Loucy (cell line): ENCODE measurements at regions not wholly inside any gene's neighbourhood (a gene's known extent, or its start where the extent isn't known, plus 50 kb on each side); places are given as distances from the start of the nearest gene placed in this dataset.

Experiments
- H2AFZ ChIP-seq: fragments of 200-600 bp; sonication (generic); 2 replicates; pipeline ENCODE4 v1.6.0; 2016; ENCODE audit warnings: antibody characterized with exemption, mild to moderate bottlenecking, low read length, moderate library complexity
- H3F3A ChIP-seq: fragments of 200-600 bp; 2 replicates; pipeline ENCODE4 v1.6.0; 2016; ENCODE audit warnings: antibody characterized with exemption, low read depth, mild to moderate bottlenecking
- H3K27me3 ChIP-seq: fragments of 200-600 bp; sonication (generic); 2 replicates; pipeline ENCODE4 v1.6.1; 2014; ENCODE audit warnings: low read length, mild to moderate bottlenecking; ENCODE audit not compliant: insufficient read depth, poor library complexity, severe bottlenecking
- H3K36me3 ChIP-seq: fragments of 200-600 bp; sonication (generic); 2 replicates; pipeline ENCODE4 v1.6.1; 2016; ENCODE audit warnings: low read length; ENCODE audit not compliant: insufficient read depth
- H3K4me1 ChIP-seq: fragments of 200-600 bp; sonication (generic); 2 replicates; pipeline ENCODE4 v1.5.1; 2014; ENCODE audit warnings: low read length, mild to moderate bottlenecking; ENCODE audit not compliant: insufficient read depth, poor library complexity, severe bottlenecking
- H3K4me2 ChIP-seq: fragments of 200-600 bp; sonication (generic); 2 replicates; pipeline ENCODE4 v1.6.0; 2014; ENCODE audit warnings: antibody characterized with exemption, low read length, low read depth, mild to moderate bottlenecking; ENCODE audit not compliant: poor library complexity, severe bottlenecking
- H3K4me3 ChIP-seq: fragments of 200-600 bp; sonication (generic); 2 replicates; pipeline ENCODE4 v1.5.1; 2014; ENCODE audit warnings: low read length, mild to moderate bottlenecking, mixed read lengths; ENCODE audit not compliant: poor library complexity, severe bottlenecking
- H3K79me2 ChIP-seq: fragments of 200-600 bp; sonication (generic); 2 replicates; pipeline ENCODE4 v1.6.1; 2014; ENCODE audit warnings: low read length; ENCODE audit not compliant: insufficient read depth
- H3K9ac ChIP-seq: fragments of 200-600 bp; sonication (generic); 2 replicates; pipeline ENCODE4 v1.6.0; 2014; ENCODE audit warnings: mild to moderate bottlenecking, low read depth, low read length, moderate library complexity; ENCODE audit not compliant: poor library complexity, severe bottlenecking
- H3K9me2 ChIP-seq: fragments of 200-600 bp; sonication (generic); replicated peaks from 2 replicates; pipeline ENCODE4 v1.6.1; 2016; ENCODE audit warnings: low read depth, low read length, mixed read lengths
- H3K9me3 ChIP-seq: fragments of 200-600 bp; sonication (generic); 2 replicates; pipeline ENCODE4 v1.6.1; 2014; ENCODE audit warnings: mild to moderate bottlenecking, antibody characterized with exemption, low read length, low read depth; ENCODE audit not compliant: insufficient read depth
- H4K20me1 ChIP-seq: fragments of 200-600 bp; sonication (generic); 2 replicates; pipeline ENCODE4 v1.6.0; 2014; ENCODE audit warnings: antibody characterized with exemption, low read length, mild to moderate bottlenecking; ENCODE audit not compliant: insufficient read depth, poor library complexity, severe bottlenecking
- EZH2phosphoT487 ChIP-seq: fragments of 200-600 bp; IDR thresholded peaks from 2 replicates; pipeline ENCODE4 v1.6.1; 2018; ENCODE audit warnings: antibody characterized with exemption, mild to moderate bottlenecking, moderate library complexity, borderline replicate concordance
- TF ChIP-seq, protein P1 (sequence below): fragments of 200-600 bp; sonication (generic); conservative IDR thresholded peaks from 2 replicates; pipeline ENCODE4 v1.5.1; 2014; ENCODE audit warnings: mild to moderate bottlenecking, antibody characterized with exemption, low read length

- no peak overlapping the region for H3K9ac ChIP-seq
- H3K4me2 ChIP-seq, result no peak overlapping the region
- H3K9me2 ChIP-seq, result no peaks in the 10 kb centered on the region
- H3K27me3 ChIP-seq, result no peaks in the 10 kb centered on the region
- no peak overlapping the region for H3K4me3 ChIP-seq
- no peaks in the 10 kb centered on the region for H3F3A ChIP-seq
- no peaks in the 10 kb centered on the region for H3K79me2 ChIP-seq
- no peaks in the 10 kb centered on the region for H4K20me1 ChIP-seq
- TF ChIP-seq, protein P1, sequence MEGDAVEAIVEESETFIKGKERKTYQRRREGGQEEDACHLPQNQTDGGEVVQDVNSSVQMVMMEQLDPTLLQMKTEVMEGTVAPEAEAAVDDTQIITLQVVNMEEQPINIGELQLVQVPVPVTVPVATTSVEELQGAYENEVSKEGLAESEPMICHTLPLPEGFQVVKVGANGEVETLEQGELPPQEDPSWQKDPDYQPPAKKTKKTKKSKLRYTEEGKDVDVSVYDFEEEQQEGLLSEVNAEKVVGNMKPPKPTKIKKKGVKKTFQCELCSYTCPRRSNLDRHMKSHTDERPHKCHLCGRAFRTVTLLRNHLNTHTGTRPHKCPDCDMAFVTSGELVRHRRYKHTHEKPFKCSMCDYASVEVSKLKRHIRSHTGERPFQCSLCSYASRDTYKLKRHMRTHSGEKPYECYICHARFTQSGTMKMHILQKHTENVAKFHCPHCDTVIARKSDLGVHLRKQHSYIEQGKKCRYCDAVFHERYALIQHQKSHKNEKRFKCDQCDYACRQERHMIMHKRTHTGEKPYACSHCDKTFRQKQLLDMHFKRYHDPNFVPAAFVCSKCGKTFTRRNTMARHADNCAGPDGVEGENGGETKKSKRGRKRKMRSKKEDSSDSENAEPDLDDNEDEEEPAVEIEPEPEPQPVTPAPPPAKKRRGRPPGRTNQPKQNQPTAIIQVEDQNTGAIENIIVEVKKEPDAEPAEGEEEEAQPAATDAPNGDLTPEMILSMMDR, result no peak
- TF ChIP-seq EZH2phosphoT487, result no peak
- H3K36me3 ChIP-seq, result no peaks in the 10 kb centered on the region
- H2AFZ ChIP-seq, result no peak overlapping the region
- no peaks in the 10 kb centered on the region; the same call in 1 of the 2 replicates for H3K9me3 ChIP-seq
- H3K4me1 ChIP-seq, result no peaks in the 10 kb centered on the region
These were observed 627.6 kb downstream of the NPHP4 start for GRCh38 chr1:5364591-5364990.

- H3F3A ChIP-seq, result no peaks in the 10 kb centered on the region
- H3K4me2 ChIP-seq, result no peak overlapping the region
- no peak overlapping the region for H2AFZ ChIP-seq
- no peaks in the 10 kb centered on the region for H3K9me2 ChIP-seq
- TF ChIP-seq EZH2phosphoT487, result no peak
- TF ChIP-seq, protein P1, result no peak
- no peak overlapping the region for H3K4me3 ChIP-seq
- no peaks in the 10 kb centered on the region for H4K20me1 ChIP-seq
- no peaks in the 10 kb centered on the region for H3K9me3 ChIP-seq
- no peaks in the 10 kb centered on the region for H3K36me3 ChIP-seq
- H3K4me1 ChIP-seq, result no peaks in the 10 kb centered on the region
- H3K27me3 ChIP-seq, result no peaks in the 10 kb centered on the region
- no peak overlapping the region for H3K9ac ChIP-seq
- H3K79me2 ChIP-seq, result no peaks in the 10 kb centered on the region
These were observed 637.5 kb downstream of the NPHP4 start for GRCh38 chr1:5354681-5355080.

- H3K4me2 ChIP-seq, result no peak overlapping the region
- no peaks in the 10 kb centered on the region for H3K9me2 ChIP-seq
- H3K79me2 ChIP-seq, result no peaks in the 10 kb centered on the region
- TF ChIP-seq, protein P1, result no peak
- TF ChIP-seq EZH2phosphoT487, result no peak
- H3K4me3 ChIP-seq, result no peak overlapping the region
- no peak overlapping the region for H3K9ac ChIP-seq
- H3K4me1 ChIP-seq, result no peaks in the 10 kb centered on the region
- no peaks in the 10 kb centered on the region for H3K36me3 ChIP-seq
- H2AFZ ChIP-seq, result no peak overlapping the region
- H4K20me1 ChIP-seq, result no peaks in the 10 kb centered on the region
- H3F3A ChIP-seq, result no peaks in the 10 kb centered on the region
- no peaks in the 10 kb centered on the region for H3K27me3 ChIP-seq
- no peaks in the 10 kb centered on the region for H3K9me3 ChIP-seq
These were observed 640.9 kb downstream of the NPHP4 start for GRCh38 chr1:5351366-5351765.
